MCF 10A (cell line): ENCODE measurements at regions not wholly inside any gene's neighbourhood (a gene's known extent, or its start where the extent isn't known, plus 50 kb on each side); places are given as distances from the start of the nearest gene placed in this dataset.

Experiments used
- BruUV-seq: library from RNA; stranded (reverse); fragments of 400-500 nt; replicated peaks from 2 replicates; lab custom pipeline; 2021; lab: Mats Ljungman, UMichigan
- CTCF ChIA-PET: fragments of 300-600 bp; sonication (Branson Sonifier 250); formaldehyde crosslinking; extraction: SDS; loops from one replicate; lab custom pipeline; 2021; ENCODE audit warnings: antibody characterized with exemption, inconsistent platforms; lab: Yijun Ruan, JAX
- POLR2A ChIA-PET: fragments of 300-600, 350-650 bp; sonication (Branson Sonifier 250); formaldehyde crosslinking; extraction: SDS; loops from one replicate; lab custom pipeline; 2020; ENCODE audit warnings: antibody characterized with exemption, inconsistent platforms; lab: Yijun Ruan, JAX
- DNase-seq: peaks from one replicate; pipeline ENCODE4 v3.0.0-alpha.2; 2018; ENCODE audit not compliant: unreplicated experiment
- H3K27ac Mint-ChIP-seq: one replicate; pipeline ENCODE4 v1.8.0; 2022; ENCODE audit warnings: mild to moderate bottlenecking, low read depth, mixed read lengths; ENCODE audit not compliant: unreplicated experiment
- H3K27me3 Mint-ChIP-seq: one replicate; pipeline ENCODE4 v1.8.0; 2022; ENCODE audit warnings: mixed read lengths; ENCODE audit not compliant: insufficient read depth, unreplicated experiment
- H3K36me3 Mint-ChIP-seq: one replicate; pipeline ENCODE4 v1.8.0; 2022; ENCODE audit warnings: mild to moderate bottlenecking, moderate library complexity, mixed read lengths; ENCODE audit not compliant: insufficient read depth, unreplicated experiment
- H3K4me1 Mint-ChIP-seq: one replicate; pipeline ENCODE4 v1.8.0; 2022; ENCODE audit warnings: mixed read lengths; ENCODE audit not compliant: insufficient read depth, unreplicated experiment
- H3K4me3 Mint-ChIP-seq: one replicate; pipeline ENCODE4 v1.8.0; 2022; ENCODE audit warnings: mild to moderate bottlenecking, moderate library complexity, mixed read lengths; ENCODE audit not compliant: unreplicated experiment
- H3K9me3 Mint-ChIP-seq: one replicate; pipeline ENCODE4 v1.8.0; 2022; ENCODE audit warnings: mixed read lengths; ENCODE audit not compliant: unreplicated experiment
- intact Hi-C: fragments of 100-400 bp; cut with micrococcal nuclease; formaldehyde crosslinking; loops from 2 replicates; pipeline ENCODE4 v1.14.1; 2022
- TF ChIP-seq, protein P1 (sequence below): fragments of 200-600 bp; IDR thresholded peaks from one replicate; pipeline ENCODE4 v1.8.0; 2022; ENCODE audit warnings: antibody characterized with exemption, mild to moderate bottlenecking; ENCODE audit not compliant: unreplicated experiment

DNA sequence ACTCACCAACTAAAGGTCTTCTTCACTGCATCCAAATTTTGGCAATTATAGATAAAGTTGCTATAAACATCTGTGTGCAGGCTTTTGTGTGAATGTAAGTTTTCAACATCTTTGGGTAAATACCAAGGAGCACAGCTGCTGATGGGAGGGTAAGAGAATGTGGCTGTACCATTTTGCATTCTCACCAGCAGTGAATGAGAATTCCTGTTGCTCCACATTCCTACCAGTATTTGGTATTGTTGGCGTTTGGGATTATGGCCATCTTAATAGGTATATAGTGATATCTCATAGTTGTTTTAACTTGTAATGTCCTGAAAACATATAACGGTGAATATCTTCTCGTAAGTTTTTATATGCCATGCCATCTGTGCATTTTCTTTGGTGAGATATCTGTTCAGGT is 69.3 kb downstream of the ILRUN start:
- ChIA-PET CTCF (no interaction called here), POLR2A (interaction anchor here (0.7 kb wide), 1 partner anchor 79 kb away, joined by 4 read pairs; no protein-coding TSS in a partner anchor)
- no peak overlapping the region for H3K27ac Mint-ChIP-seq

DNA sequence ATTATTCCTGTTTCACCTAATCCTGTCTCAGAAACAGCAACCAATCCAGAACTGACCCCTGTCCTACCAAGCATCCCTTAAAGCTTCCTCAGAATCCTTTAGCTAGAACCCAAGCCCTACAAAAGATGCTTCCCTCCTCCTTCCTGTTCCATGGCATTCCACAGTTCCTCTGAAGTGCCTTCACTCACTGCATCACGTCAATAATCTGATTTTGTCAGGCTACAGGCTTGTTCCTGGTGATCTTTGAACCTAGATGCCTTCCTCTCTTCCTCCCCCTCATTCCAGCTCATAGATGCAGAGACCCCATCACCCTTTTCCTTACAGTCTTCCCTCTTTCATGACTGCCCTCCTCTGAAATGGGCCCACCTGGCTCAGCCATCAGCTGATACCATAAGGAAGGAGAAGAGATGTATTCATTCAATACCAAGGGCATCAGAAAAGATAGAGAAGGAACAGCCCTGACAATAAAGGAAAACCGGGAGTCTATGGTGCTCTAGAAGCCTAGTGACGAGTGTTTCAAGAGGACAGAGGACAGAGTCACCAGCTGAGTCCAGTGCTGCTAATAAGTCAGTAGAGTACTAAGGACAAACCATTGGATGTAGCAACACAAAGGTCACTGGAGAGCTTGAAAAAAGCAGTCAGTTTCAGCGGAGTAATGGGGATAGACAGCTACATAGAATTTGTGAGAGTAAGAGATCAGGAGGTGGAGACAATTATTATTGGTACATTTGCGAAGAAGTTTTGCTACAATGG is 62.5 kb upstream of the SPDEF start:
- Mint-ChIP-seq H3K9me3 (no peaks in the 10 kb centered on the region), H3K36me3 (peaks cover 12% of the 10 kb centered on the region), H3K27me3 (no peaks in the 10 kb centered on the region), H3K4me1 (no peaks in the 10 kb centered on the region), H3K4me3 (no peak overlapping the region), H3K27ac (no peak overlapping the region)
- intact Hi-C loops: no loop called here
- TF ChIP-seq, protein P1, sequence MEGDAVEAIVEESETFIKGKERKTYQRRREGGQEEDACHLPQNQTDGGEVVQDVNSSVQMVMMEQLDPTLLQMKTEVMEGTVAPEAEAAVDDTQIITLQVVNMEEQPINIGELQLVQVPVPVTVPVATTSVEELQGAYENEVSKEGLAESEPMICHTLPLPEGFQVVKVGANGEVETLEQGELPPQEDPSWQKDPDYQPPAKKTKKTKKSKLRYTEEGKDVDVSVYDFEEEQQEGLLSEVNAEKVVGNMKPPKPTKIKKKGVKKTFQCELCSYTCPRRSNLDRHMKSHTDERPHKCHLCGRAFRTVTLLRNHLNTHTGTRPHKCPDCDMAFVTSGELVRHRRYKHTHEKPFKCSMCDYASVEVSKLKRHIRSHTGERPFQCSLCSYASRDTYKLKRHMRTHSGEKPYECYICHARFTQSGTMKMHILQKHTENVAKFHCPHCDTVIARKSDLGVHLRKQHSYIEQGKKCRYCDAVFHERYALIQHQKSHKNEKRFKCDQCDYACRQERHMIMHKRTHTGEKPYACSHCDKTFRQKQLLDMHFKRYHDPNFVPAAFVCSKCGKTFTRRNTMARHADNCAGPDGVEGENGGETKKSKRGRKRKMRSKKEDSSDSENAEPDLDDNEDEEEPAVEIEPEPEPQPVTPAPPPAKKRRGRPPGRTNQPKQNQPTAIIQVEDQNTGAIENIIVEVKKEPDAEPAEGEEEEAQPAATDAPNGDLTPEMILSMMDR: no peak
- ChIA-PET POLR2A (interaction anchor here (1.0 to 1.1 kb wide), 3 partner anchors 11 to 173 kb away, joined by 3 read pairs; partner anchors contain the start of gene BLTP3A), CTCF (interaction anchor here (1.0 to 1.2 kb wide), 2 partner anchors 8 to 11 kb away, joined by 3 read pairs; no protein-coding TSS in a partner anchor)
- DNase-seq: no peak
- no TSS peak for BruUV-seq

More for the DNA sequence above, 69.3 kb downstream of the ILRUN start:
- no peak overlapping the region for H3K4me3 Mint-ChIP-seq
- peaks cover 5% of the 10 kb centered on the region for H3K4me1 Mint-ChIP-seq
- no peaks in the 10 kb centered on the region for H3K9me3 Mint-ChIP-seq
- H3K36me3 Mint-ChIP-seq: peaks cover 15% of the 10 kb centered on the region
- H3K27me3 Mint-ChIP-seq: no peaks in the 10 kb centered on the region
- no TSS peak for BruUV-seq
- intact Hi-C loops: no loop called here
- DNase-seq: no peak
- TF ChIP-seq, protein P1: no peak

DNA sequence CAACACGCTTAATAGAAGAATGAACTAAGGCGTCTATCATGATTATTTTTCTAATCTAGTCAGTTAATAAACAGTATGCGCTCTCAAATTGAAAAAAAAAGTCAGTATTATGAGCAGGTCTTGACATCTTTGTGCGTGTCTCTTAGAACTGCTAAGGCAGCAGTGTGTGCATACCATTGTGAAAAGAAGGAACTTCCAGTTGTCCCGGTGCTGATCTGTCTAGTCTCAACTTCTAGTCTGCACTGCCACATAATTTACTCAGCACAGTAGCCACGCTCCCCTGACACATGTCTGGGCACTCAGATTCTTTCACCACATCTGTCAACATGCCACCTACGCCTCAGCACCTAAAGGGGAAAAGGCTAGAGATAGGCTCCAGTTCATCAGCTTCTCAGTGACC is 61.1 kb upstream of the SPDEF start:
- Mint-ChIP-seq H3K4me1 (no peaks in the 10 kb centered on the region), H3K36me3 (peaks cover 13% of the 10 kb centered on the region), H3K4me3 (no peak overlapping the region), H3K27ac (no peak overlapping the region), H3K27me3 (no peaks in the 10 kb centered on the region), H3K9me3 (no peaks in the 10 kb centered on the region)
- DNase-seq: no peak
- intact Hi-C loops: no loop called here
- CTCF ChIA-PET: no interaction called here
- no TSS peak for BruUV-seq
- POLR2A ChIA-PET: no interaction called here
- TF ChIP-seq, protein P1: no peak

DNA sequence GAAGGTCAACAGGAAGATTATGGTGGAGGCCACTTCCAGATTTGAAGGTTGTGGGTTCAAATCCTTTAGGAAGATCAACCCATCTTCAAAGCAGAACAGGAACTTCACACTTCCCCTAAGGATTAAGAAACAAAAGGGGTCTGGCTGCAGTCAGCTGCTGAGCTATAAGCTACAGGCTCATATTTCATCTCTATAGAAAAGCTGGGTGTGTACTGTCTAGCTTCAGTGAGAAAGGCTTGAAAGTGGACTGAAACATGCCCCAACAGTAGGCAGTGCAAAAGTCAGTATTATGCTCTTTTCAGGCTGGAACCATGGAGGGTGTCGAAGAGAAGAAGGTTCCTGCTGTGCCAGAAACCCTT is 60.1 kb upstream of the SPDEF start:
- H3K4me1 Mint-ChIP-seq: peaks cover 5% of the 10 kb centered on the region
- no peak overlapping the region for H3K4me3 Mint-ChIP-seq
- no TSS peak for BruUV-seq
- no peaks in the 10 kb centered on the region for H3K27me3 Mint-ChIP-seq
- ChIA-PET POLR2A (interaction anchor here (0.5 to 2.0 kb wide), 2 partner anchors 9 to 1733 kb away, joined by 3 to 5 read pairs; no protein-coding TSS in a partner anchor), CTCF (interaction anchor here (0.8 kb wide), 1 partner anchor 141 kb away, joined by 3 read pairs; the partner anchor contains the start of gene SNRPC)
- H3K36me3 Mint-ChIP-seq: peaks cover 13% of the 10 kb centered on the region
- no peak for DNase-seq
- H3K27ac Mint-ChIP-seq: no peak overlapping the region
- intact Hi-C loops: no loop called here
- TF ChIP-seq, protein P1: no peak
- H3K9me3 Mint-ChIP-seq: no peaks in the 10 kb centered on the region
